NCI-H82 treated with DMSO at 0.1 percent for 48 hours (cell line): ENCODE measurements at regions not wholly inside any gene's neighbourhood (a gene's known extent, or its start where the extent isn't known, plus 50 kb on each side); places are given as distances from the start of the nearest gene placed in this dataset.

Source experiments
- DNase-seq: peaks from one replicate; lab custom pipeline; 2025; ENCODE audit not compliant: unreplicated experiment; lab: John Stamatoyannopoulos, UW

DNA sequence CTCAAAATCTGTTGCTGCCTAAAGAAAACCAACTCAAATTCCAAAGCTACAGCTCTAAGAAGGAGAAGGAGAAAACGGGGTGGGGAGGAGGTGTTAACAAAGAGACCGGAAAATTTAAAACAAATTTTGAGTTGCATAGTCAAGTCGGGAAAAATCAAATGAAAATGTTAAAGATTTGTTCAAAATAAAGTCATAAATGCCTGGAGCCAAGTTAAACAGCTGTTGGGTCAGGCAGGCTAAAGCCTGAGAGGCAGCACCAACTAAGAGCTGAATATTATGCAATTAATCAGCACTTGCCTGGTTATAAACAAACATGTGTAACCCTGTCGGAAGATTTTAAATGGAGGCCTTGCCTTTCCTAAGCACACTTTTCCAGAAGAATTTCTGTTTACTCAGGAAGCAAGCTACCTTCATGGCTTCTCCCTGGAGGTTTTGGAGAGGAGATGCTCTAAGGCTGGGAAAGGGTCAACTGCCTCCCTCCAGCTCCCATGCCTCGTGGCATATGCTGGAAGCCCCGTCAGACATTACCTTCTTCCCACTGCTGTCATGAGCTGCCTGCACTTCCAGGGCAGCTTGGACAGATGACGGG, 270.5 kb downstream of the DMRT2 start:
- DNase-seq = no peak

DNA sequence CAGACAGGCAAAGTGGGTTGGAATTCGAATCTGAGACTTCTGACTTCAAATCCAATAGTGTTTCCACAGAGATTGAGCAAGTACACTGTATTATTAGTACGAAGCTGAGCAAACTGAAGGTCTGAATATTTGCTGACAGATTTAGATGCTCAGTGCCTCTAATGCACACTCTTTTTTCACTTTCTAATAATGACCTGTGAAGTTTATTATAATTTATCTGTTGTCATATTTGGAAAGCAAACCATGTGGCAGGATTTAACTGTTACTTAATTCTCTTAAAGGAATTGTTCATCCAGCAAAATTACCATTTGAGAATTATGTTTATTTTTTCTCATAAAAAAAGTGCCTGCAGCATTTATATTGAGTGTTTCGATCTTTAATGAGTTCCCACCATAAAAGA, 277.3 kb downstream of the DMRT2 start:
- DNase-seq = no peak

DNA sequence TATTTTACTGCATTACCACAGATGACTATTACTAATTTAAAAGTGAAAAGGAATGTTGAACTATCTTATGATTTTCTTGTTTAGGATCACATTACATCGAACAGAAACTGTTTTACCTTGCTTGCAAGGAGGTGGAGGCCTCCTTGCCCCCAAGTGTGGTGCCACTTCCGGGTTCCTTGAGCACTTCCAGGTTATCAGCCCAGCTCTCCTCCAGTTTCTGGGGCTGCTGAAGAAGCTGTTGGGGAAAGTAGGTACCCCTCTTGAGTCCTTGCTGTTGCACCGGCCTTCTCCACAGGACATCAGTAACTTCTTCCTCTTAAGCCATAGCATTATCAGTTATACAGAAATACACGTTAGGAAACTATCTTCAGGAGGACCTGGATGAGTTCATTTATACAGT, 278.2 kb downstream of the DMRT2 start:
- DNase-seq = no peak

DNA sequence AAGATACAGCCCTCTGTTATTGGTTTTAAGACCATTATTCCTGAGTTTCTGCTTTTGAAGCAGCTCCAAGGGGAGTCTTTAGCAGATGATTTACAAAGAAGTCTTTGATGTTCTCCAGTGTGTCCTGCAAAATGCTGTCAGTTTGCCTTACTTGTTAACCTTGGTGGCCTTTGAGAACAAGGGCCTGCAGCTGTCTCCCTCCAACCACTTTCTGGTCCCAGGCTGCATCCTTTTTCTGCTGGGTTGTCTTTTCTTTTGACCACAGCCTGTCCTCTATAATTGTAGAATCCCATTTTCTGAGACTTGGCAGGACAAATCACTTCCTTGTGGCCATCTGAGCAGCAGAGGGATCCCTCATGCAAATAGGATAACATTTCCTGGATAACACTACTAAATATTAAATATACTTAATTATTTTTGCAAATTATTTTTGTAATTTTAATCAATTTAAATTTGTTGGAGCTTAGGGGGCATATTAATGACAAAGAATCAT, 281.4 kb downstream of the DMRT2 start:
- DNase-seq = no peak

DNA sequence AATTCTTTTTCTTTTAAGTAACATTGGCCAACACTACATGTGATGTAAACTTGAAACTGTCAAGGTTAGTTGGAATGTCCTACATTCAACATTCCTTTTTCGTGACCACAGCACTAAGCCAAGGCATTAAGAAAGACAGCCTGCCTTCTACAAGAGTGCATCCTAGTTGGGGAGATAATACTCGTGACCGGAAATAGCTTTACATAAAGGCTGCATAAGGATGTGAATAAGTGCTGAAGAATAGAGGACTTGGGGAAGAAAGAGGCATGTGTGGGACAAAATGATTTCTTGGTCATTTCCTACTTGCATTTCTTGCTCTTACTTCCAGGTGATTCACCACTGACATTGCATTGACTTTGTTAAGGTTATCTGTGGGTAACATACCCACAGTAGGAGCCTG, 282.0 kb downstream of the DMRT2 start:
- DNase-seq = no peak

DNA sequence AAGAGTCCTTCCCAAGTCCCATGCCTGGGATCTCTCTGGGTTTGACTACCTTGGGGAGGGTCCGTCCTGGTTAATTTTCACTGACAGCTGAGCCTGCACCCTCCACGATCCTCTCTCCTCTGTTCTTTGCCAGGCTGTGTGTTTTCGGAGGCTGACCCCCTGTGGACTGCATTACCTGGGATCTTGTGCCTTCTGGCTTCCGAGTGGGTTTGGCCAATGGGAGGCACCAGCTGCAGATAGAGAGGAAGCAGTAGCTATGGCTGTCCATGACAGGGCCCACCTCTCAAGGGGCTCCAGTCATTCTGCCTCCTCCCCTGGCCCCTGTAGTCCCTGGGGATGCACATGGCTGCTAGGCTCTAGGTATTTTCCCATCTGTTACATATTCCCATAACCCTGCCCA, 285.0 kb downstream of the DMRT2 start:
- DNase-seq = no peak

DNA sequence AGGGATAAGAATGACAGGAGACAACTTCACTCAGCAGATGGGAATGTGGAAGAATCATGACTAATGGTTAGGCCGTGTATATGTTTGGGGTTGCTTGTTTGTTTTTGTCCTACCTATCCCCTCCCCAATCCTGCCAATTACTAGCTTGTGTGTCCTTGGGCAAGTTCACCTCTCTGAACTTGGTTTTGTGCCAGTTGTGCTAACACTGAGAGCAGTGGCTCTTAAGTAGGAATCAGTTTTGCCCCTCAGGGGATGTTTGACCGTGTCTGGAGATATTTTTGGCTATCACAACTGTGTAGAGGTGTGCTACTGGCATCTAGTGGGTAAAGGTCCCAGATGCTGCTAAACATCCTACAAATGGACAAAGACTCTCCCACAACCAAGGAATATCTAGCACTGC, 287.0 kb downstream of the DMRT2 start:
- DNase-seq = no peak

DNA sequence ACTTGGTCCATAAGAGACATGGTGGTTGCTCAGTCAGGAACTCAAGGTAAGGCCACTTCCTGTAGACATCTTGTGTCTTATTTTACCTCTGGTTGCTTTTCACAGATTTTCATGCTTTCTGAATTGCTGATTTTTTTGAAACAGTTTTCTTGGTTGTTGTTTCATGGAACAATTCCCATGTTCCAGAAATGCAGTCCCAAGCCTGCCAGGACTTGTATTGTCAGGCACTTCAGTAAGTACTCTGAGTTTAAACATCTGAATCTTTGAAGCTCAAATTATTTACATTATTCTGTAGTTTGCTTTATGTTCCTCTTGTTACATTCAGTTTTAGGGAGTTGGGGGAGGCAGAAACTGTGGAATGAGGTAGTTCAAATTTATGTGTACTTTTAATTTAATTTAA, 290.2 kb downstream of the DMRT2 start:
- DNase-seq = no peak

DNA sequence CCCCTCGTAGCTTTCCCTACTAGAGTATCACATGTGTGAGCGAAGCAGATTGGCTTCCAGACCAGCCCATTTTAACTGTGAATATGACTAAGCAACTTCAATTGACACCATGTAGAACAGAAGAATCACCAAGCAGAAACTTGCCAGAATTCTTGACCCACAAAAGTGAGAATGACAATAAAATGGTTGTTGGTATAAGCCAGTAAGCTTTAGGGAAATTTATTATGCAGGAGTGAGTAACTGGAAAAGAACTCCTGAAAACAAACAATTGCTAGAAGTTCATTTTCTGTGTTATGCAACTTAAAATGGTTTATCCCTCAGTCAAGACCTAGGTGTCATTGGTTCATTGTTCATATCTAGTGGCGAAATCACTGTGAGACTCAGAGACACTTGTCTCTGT, 303.1 kb downstream of the DMRT2 start:
- DNase-seq = no peak

DNA sequence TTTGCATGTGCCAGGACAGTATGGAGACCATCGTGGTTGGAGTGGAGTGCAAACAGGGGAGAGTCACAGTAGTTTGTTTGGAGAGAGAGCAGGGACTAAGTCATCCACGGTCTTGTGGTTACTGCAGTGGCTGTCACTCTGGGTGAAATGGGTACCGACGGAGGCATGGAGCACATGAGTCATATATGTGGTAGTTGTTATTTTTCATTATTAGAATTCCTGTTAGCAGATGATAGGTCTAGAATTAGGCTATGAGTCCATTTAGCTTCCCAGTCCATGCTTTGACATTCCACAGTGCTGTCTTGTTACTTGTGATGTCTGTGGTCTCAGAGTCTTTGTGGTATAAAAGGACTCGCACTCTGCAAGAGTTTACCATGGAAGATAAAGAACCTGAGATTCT, 303.9 kb downstream of the DMRT2 start:
- no peak for DNase-seq

DNA sequence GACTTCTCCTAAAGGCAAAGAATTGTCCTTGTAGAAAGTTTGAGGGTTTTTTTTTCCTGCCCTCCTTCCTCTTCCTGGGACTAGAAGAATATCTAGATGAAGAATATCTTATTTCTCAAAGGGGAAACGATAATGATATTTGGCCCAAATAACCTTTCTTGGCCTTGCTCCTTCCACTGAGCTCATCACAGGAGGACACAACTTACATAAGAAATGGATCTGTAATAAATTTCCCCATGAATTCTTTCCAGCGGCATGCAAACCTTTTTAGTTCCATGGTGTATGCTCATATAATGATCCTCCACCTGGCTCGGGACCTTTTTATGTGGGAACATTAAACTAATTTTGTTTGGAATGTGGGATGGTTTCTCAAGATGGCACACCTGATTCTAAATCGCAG, 304.4 kb downstream of the DMRT2 start:
- no peak for DNase-seq

DNA sequence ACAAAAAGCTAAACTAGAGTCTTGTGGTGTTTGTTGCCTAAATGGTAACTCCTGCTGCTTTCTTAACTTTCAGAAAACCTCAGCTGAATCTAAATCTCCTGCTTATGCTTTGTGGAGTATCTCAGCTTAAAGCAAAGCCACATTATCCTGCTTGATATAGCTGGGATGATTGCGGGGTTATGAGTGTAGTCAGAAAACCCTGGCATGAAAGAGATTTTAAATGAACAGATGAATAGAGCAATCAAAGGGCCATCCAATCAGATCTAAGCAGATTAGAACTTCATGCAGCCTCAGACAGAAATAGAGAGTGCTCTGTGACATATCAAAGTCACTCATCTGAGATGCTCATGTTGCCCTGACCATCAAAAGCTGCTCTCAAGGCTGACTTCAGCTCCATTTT, 305.5 kb downstream of the DMRT2 start:
- no peak for DNase-seq

DNA sequence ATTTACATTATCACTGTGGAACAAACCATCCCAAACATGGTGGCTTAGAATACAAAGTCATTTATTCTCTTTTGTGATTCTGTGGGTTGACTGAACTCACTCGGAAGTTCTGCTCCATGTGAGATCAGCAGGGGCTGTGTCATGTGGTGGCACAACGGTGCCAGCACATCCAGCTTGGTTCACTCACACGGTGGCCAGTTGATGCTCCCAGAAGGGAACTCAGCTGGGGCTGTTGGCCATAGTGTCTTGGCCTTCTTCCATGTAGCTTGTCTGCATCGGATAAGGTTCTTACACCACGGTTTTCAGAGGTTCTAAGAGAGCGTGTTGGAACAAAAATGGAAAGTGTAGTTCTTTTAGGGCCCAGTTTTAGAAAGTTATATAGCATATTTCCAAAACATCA, 312.7 kb downstream of the DMRT2 start:
- DNase-seq = no peak

DNA sequence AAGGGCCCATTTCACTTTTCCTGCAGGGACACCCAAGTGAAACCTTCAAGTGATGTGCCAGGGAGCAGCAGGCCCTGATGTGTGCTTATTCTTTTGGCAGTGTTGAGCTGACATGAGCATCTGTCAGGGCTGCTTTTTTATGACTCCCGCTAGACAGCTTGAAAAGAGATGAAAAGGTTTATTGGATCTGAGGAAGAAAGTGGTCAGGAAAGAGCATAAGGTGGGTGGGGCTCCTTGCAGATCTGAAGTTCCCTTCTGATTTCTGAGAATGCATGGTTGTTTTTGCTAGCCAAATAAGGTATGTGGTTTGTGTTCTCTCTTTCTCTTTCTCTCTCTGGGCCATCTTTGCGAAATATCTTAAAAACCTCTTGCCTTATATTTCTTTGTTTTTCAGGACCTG, 316.1 kb downstream of the DMRT2 start:
- DNase-seq = no peak

DNA sequence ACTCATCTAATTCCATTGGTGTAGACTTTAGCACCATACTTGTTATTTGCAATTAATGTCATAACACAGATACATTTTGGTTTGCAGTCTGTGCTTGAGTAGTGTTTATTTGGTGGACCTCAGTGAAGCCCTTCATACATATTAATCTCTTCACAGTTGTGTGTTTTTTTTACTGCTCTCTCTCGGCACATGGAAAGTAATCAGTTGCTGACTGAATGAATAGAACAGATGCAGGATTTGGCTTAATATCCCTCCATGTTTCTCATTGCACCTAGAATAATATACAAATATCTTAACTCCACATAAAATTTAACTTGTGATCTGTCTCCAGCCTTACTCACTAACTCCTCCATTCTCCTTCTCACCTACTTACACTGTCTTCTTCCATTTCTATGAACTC, 319.1 kb downstream of the DMRT2 start:
- DNase-seq = no peak

DNA sequence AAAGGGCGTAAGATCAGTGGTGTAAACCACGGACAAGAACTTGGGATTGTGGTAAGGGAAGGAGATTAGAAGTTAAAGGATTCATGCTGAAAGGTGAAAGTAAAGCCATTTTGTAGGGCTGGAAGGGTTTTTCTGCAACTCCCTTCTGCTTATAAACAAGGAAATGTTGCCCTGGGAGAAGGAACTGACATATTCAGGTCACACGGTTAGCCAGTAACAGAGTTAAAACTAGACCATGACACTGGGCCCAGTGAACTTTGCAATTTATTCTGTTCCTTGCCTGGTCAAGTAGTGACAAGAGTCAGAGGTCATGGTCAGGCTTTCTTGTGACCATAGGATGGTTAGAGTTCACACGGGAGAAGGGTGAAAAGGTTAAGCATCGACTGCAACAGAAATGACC, 323.3 kb downstream of the DMRT2 start:
- no peak for DNase-seq

DNA sequence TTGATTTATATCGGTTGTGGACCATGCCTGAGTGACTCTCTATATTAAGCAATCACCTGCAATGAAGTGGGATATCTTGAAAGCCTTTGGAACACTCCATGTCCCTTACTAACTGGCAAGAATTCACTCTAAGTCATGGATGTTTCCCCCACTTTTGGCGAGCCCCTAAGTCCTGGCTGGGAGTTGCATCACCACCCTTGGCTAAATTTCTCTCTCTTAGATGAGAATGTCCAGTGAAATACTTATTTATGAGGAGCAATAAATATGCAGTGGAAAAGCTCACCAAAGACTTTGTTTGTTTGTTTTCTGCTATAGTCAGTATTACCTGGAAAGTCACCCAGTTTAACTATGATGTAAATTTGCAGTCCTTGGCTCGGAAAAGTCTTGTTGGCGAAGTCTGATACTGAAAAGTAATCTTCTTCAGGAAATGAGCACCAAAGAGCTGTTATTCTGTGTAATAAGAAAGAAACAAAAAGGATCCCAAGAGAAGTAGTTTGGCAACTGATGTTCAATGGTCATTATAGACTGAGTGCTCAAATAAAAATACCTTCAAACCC, 333.8 kb downstream of the DMRT2 start:
- no peak for DNase-seq

DNA sequence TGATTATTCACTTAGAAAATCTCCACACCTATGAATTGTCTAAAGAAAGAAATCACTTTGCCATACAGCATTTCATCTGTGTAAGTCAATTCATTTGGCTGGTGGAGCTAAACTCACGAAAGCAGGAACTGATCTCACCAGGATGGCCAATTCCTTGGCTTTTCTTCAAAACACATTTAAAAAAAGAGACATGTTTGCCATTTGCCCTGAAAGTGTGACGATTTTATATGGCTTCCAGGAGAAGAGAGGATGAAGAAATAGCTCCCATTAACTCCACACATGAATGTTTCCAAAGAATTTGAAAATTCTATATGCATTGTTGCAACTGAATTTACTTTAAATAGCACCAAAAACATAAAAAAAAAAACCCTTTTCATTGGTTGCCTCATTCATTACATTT, 334.7 kb downstream of the DMRT2 start:
- no peak for DNase-seq

DNA sequence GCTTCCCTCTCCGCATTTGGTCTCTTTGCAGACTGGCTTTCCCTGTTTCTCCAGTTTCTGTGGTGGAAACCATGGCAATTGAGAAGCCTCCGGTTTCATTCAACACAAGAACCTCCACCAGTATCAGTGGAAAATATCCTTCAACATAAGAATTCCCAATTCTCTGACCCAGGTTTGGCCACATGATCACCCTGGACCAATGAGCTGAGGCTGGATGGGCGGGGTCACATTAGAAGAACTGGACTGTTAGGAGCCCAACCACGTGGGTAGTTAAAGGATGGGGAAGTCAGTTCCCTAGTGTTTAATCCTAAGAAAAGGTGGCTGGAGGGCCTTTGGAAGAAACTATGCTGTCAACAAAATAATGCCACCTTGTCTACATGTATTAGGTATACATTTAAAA, 336.3 kb downstream of the DMRT2 start:
- no peak for DNase-seq

DNA sequence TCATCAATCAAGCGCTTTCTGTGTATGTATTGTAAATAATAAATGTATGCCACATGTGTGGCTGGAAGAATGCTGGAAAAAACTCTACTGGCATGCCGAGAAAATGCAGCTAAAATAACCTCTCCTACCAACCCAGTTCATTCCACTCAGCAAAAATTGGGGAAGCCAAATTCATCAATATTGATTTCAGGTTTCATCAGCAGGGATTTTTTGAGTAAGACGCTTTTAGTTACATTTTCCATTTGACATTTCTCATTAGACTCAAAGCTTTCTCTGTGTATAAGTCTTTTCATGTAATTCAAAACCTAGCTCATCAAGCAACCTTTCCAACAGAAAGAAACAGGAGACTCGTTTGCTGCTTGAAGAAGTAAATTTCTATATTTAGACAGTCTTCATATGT, 338.1 kb downstream of the DMRT2 start:
- no peak for DNase-seq

DNA sequence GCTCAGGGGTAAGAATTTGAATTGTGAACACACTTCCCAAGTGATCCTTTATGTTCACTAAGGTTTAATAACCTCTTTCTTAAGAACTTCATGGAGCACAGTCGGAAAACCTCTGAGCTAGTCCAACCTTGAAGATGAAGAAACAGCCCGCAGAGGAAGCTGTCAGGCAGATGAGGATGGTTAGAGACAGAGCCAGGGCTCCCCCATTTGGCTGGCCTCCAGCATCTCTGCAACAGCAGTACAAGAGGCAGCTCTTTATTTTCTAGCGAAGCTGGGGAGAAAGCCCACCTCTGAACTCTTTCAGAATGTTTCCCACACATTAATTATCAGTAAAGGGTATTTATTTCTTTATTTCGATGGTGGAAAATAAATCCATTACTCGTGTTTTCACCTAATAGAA, 350.8 kb downstream of the DMRT2 start:
- no peak for DNase-seq

DNA sequence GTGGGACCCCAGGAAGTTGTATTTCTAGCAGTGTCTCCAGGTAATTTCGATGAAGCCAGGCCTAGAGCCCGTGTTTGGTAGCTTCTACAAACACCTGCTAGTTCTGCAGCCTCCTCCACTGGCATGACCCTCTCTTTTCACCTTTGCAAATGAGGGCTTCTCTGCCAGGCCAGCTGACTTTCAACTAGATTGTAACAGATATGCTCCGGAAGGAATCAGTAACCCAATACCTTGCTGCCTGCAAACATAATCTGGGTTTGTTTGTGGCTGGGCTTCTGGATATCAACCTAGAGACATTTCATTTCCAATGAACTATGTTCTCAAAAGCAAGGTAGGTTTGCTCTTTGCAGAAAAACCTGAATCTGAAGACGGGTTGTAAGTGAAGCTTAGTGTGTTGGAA, 354.8 kb downstream of the DMRT2 start:
- DNase-seq = no peak

DNA sequence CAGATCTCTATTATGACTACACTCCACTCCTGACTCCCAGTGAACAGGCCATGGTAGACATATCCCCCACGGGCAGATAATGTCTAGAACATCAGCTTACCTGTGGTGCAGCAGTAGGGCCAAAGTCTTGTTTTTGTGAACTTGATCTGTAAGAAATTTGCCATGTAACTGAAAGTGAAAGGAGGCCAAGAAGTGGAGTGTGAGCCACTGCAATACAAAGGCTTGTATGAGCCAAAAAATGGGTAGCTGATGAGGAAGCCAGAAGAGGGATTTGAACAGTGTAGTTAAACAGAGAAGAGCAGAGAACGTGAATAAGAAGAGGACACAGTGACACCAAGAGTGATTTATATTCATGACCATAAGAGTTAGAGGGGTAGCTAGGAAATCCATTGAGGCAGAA, 361.7 kb downstream of the DMRT2 start:
- no peak for DNase-seq
